Nephron (organoid): ENCODE measurements at regions not wholly inside any gene's neighbourhood (a gene's known extent, or its start where the extent isn't known, plus 50 kb on each side); places are given as distances from the start of the nearest gene placed in this dataset.

Experiments
- H3K27ac Mint-ChIP-seq, 3 experiments: 2 replicates each; pipeline ENCODE4 v1.8.0; 2020; ENCODE audit warnings: mixed read lengths in 3 of 3, mild to moderate bottlenecking in 2 of 3, moderate library complexity in 1 of 3
- H3K27me3 Mint-ChIP-seq: 2 replicates; pipeline ENCODE4 v1.8.0; 2021; ENCODE audit warnings: low read depth, mild to moderate bottlenecking, moderate library complexity, mixed read lengths
- H3K36me3 Mint-ChIP-seq: 2 replicates; pipeline ENCODE4 v1.8.0; 2020; ENCODE audit warnings: low read depth, mixed read lengths
- H3K4me1 Mint-ChIP-seq: 2 replicates; pipeline ENCODE4 v1.8.0; 2020; ENCODE audit warnings: mixed read lengths
- H3K4me3 Mint-ChIP-seq, 3 experiments: 2 replicates each; pipeline ENCODE4 v1.8.0; 2020; ENCODE audit warnings: mild to moderate bottlenecking in 3 of 3, mixed read lengths in 3 of 3, moderate library complexity in 2 of 3
- H3K9me3 Mint-ChIP-seq: 2 replicates; pipeline ENCODE4 v1.8.0; 2020; ENCODE audit warnings: mixed read lengths
- CTCF ChIP-seq, 3 experiments: fragments of 200-600 bp; sonication (generic); IDR thresholded peaks; one replicate each; pipeline ENCODE4 v1.5.0; 2021; ENCODE audit warnings: antibody characterized with exemption in 3 of 3; ENCODE audit not compliant: unreplicated experiment in 3 of 3

GRCh38 chr1:238233966-238234365, 343.2 kb upstream of the ZP4 start:
- Mint-ChIP-seq H3K4me1 (peaks cover 5% of the 10 kb centered on the region), H3K27ac (no peak overlapping the region), H3K36me3 (no peaks in the 10 kb centered on the region), H3K27me3 (no peaks in the 10 kb centered on the region), H3K4me3 (no peak overlapping the region), H3K9me3 (no peaks in the 10 kb centered on the region)
- TF ChIP-seq CTCF (IDR thresholded peaks at IDR 0.05; ENCODE audit: unreplicated experiment in 3 of 3), result no peak

- peaks cover 5% of the 10 kb centered on the region for H3K4me1 Mint-ChIP-seq
- no peaks in the 10 kb centered on the region for H3K27me3 Mint-ChIP-seq
- H3K9me3 Mint-ChIP-seq, result no peaks in the 10 kb centered on the region
- H3K36me3 Mint-ChIP-seq, result no peaks in the 10 kb centered on the region
- no peak overlapping the region for H3K4me3 Mint-ChIP-seq
- TF ChIP-seq CTCF (IDR thresholded peaks at IDR 0.05; ENCODE audit: unreplicated experiment in 3 of 3), result no peak
- H3K27ac Mint-ChIP-seq, result no peak overlapping the region
Observed at GRCh38 chr1:238232084-238232710, 341.5 kb upstream of the ZP4 start.

- Mint-ChIP-seq H3K4me1 (peaks cover 12% of the 10 kb centered on the region), H3K4me3 (no peak overlapping the region), H3K36me3 (no peaks in the 10 kb centered on the region), H3K27ac (no peak overlapping the region), H3K27me3 (no peaks in the 10 kb centered on the region), H3K9me3 (no peaks in the 10 kb centered on the region)
- TF ChIP-seq CTCF (IDR thresholded peaks at IDR 0.05; ENCODE audit: unreplicated experiment in 3 of 3), result no peak
Observed at GRCh38 chr1:238226810-238227209, 336.1 kb upstream of the ZP4 start.

- Mint-ChIP-seq H3K36me3 (no peaks in the 10 kb centered on the region), H3K27me3 (no peaks in the 10 kb centered on the region), H3K9me3 (no peaks in the 10 kb centered on the region), H3K4me1 (peaks cover 7% of the 10 kb centered on the region), H3K27ac (no peak overlapping the region), H3K4me3 (no peak overlapping the region)
- no peak for TF ChIP-seq CTCF (IDR thresholded peaks at IDR 0.05; ENCODE audit: unreplicated experiment in 3 of 3)
Observed at GRCh38 chr1:238223076-238223640, 332.4 kb upstream of the ZP4 start.

- Mint-ChIP-seq H3K27me3 (no peaks in the 10 kb centered on the region), H3K4me1 (peaks cover 5% of the 10 kb centered on the region), H3K27ac (no peak overlapping the region), H3K4me3 (no peak overlapping the region), H3K9me3 (no peaks in the 10 kb centered on the region), H3K36me3 (no peaks in the 10 kb centered on the region)
- TF ChIP-seq CTCF (IDR thresholded peaks at IDR 0.05; ENCODE audit: unreplicated experiment in 3 of 3), result no peak
Observed at GRCh38 chr1:238221738-238222137, 331.0 kb upstream of the ZP4 start.

GRCh38 chr1:238214449-238214848, 323.7 kb upstream of the ZP4 start:
- no peak for TF ChIP-seq CTCF (IDR thresholded peaks at IDR 0.05; ENCODE audit: unreplicated experiment in 3 of 3)
- Mint-ChIP-seq H3K36me3 (no peaks in the 10 kb centered on the region), H3K9me3 (peaks cover 4% of the 10 kb centered on the region), H3K4me3 (no peak overlapping the region), H3K27me3 (no peaks in the 10 kb centered on the region), H3K27ac (no peak overlapping the region), H3K4me1 (no peaks in the 10 kb centered on the region)
